HCT116 (cell line): ENCODE measurements at regions not wholly inside any gene's neighbourhood (a gene's known extent, or its start where the extent isn't known, plus 50 kb on each side); places are given as distances from the start of the nearest gene placed in this dataset.

Experiments used
- ATAC-seq: fragments of 200-7000 bp; cut with Tn5 transposase; 2 replicates; pipeline ENCODE4 v1.9.1; 2020; ENCODE audit warnings: mild to moderate bottlenecking, moderate library complexity
- BruUV-seq: library from RNA; stranded (reverse); fragments of 400-500 nt; replicated peaks from 2 replicates; lab custom pipeline; 2021; lab: Mats Ljungman, UMichigan
- CTCF ChIA-PET: fragments of 300-600 bp; sonication (Branson Sonifier 250); formaldehyde crosslinking; loops from one replicate; lab custom pipeline; 2021; ENCODE audit warnings: antibody characterized with exemption; lab: Charles Lee
- POLR2A ChIA-PET: fragments of 300-600, 350-600 bp; sonication (Branson Sonifier 250); formaldehyde crosslinking; loops from one replicate; lab custom pipeline; 2021; ENCODE audit warnings: antibody characterized with exemption; lab: Charles Lee
- RAD21 ChIA-PET, 2 experiments: fragments of 300-600 bp; sonication (Branson Sonifier 250); formaldehyde crosslinking; loops; one replicate each; lab custom pipeline; 2023; ENCODE audit warnings: low total read pairs in 2 of 2; ENCODE audit not compliant: uncharacterized antibody in 2 of 2, unreplicated experiment in 2 of 2, low non-redundant PET in 1 of 2; lab: Charles Lee
- DNase-seq: peaks from one replicate; pipeline ENCODE4 v3.0.0-alpha.2; 2010; ENCODE audit warnings: low read depth, low spot score
- H2AFZ ChIP-seq: fragments of 200-600 bp; shearing (Covaris generic), sonication (generic); 2 replicates; pipeline ENCODE4 v1.6.1; 2017; ENCODE audit warnings: low read depth, mixed run types, mixed read lengths, antibody characterized with exemption, low read length; ENCODE audit not compliant: poor library complexity, severe bottlenecking
- H3K27ac ChIP-seq: 2 replicates; pipeline ENCODE4 v1.5.1; 2012; ENCODE audit warnings: low read depth, low read length
- H3K27me3 ChIP-seq: fragments of 200-600 bp; sonication (generic); 2 replicates; pipeline ENCODE4 v1.6.1; 2016; ENCODE audit warnings: mixed run types, low read length, mixed read lengths; ENCODE audit not compliant: insufficient read depth
- H3K36me3 ChIP-seq, 2 experiments: fragments of 200-500 bp in 1 of 2; fragments of 200-600 bp in 1 of 2; sonication (Bioruptor generic) in 1 of 2; sonication (generic) in 1 of 2; 2 replicates each; pipeline versions ENCODE4 v1.5.1 to v1.6.1; 2014 to 2016; ENCODE audit warnings: low read length in 2 of 2, inconsistent platforms in 1 of 2, mixed read lengths in 1 of 2, mixed run types in 1 of 2; ENCODE audit not compliant: insufficient read depth in 2 of 2, control insufficient read depth in 1 of 2
- H3K4me1 ChIP-seq, 2 experiments: fragments of 200-600 bp in 1 of 2; sonication (generic) in 1 of 2; 2 replicates each; pipeline versions ENCODE4 v1.5.1 to v1.6.1; 2012 to 2017; ENCODE audit warnings: low read length in 2 of 2, inconsistent platforms in 1 of 2, mild to moderate bottlenecking in 1 of 2, mixed read lengths in 1 of 2, mixed run types in 1 of 2, moderate library complexity in 1 of 2; ENCODE audit not compliant: insufficient read depth in 2 of 2, control insufficient read depth in 1 of 2
- H3K4me2 ChIP-seq: fragments of 200-600 bp; sonication (generic); 2 replicates; pipeline ENCODE4 v1.6.1; 2017; ENCODE audit warnings: mixed run types, low read length, mixed read lengths
- H3K4me3 ChIP-seq, 2 experiments: fragments of 200-600 bp in 1 of 2; sonication (generic) in 1 of 2; replicated peaks in 1 of 2; 2 replicates each; pipeline ENCODE4 v1.5.1; 2011 to 2016; ENCODE audit warnings: low read length in 2 of 2, control low read depth in 1 of 2, low read depth in 1 of 2, mild to moderate bottlenecking in 1 of 2, mixed read lengths in 1 of 2, mixed run types in 1 of 2
- H3K79me2 ChIP-seq: fragments of 200-600 bp; sonication (generic); 2 replicates; pipeline ENCODE4 v1.6.1; 2017; ENCODE audit warnings: mild to moderate bottlenecking, mixed run types, low read length, moderate library complexity, mixed read lengths; ENCODE audit not compliant: insufficient read depth
- H3K9ac ChIP-seq: fragments of 200-600 bp; sonication (generic); 2 replicates; pipeline ENCODE4 v1.6.1; 2016; ENCODE audit warnings: low read length, mixed read lengths
- H3K9me2 ChIP-seq: fragments of 200-600 bp; sonication (generic), shearing (Covaris generic); 2 replicates; pipeline ENCODE4 v1.6.1; 2017; ENCODE audit warnings: mixed run types, mild to moderate bottlenecking, moderate library complexity; ENCODE audit not compliant: insufficient read depth
- H3K9me3 ChIP-seq, 2 experiments: fragments of 200-500 bp in 1 of 2; fragments of 200-600 bp in 1 of 2; sonication (Bioruptor generic) in 1 of 2; sonication (generic) in 1 of 2; 2 replicates each; pipeline ENCODE4 v1.6.1; 2014 to 2017; ENCODE audit warnings: low read length in 2 of 2, mixed read lengths in 2 of 2, inconsistent platforms in 1 of 2, low read depth in 1 of 2, mild to moderate bottlenecking in 1 of 2, mixed run types in 1 of 2, moderate library complexity in 1 of 2; ENCODE audit not compliant: control insufficient read depth in 1 of 2, insufficient read depth in 1 of 2
- H4K20me1 ChIP-seq: fragments of 200-600 bp; sonication (generic), shearing (Covaris generic); 2 replicates; pipeline ENCODE4 v1.6.1; 2017; ENCODE audit warnings: mixed run types, mild to moderate bottlenecking, moderate library complexity; ENCODE audit not compliant: insufficient read depth
- ATF3 ChIP-seq: IDR thresholded peaks from 2 replicates; pipeline ENCODE4 v1.6.1; 2012
- CTCF ChIP-seq, 3 experiments: fragments of 200-600 bp in 1 of 3; sonication (generic) in 1 of 3; IDR thresholded peaks in 2 of 3; conservative IDR thresholded peaks in 1 of 3; 2 replicates each; pipeline ENCODE4 v1.5.1; 2012 to 2017; ENCODE audit warnings: low read depth in 2 of 3, low read length in 2 of 3, antibody characterized with exemption in 1 of 3, borderline replicate concordance in 1 of 3, control low read depth in 1 of 3, mild to moderate bottlenecking in 1 of 3, mixed read lengths in 1 of 3, mixed run types in 1 of 3, moderate library complexity in 1 of 3; ENCODE audit not compliant: insufficient read depth in 1 of 3
- EGR1 ChIP-seq: IDR thresholded peaks from 2 replicates; pipeline ENCODE4 v1.6.1; 2012; ENCODE audit warnings: low read depth
- FOSL1 ChIP-seq: IDR thresholded peaks from 2 replicates; pipeline ENCODE4 v1.6.1; 2012; ENCODE audit warnings: low read depth
- MAX ChIP-seq: IDR thresholded peaks from 2 replicates; pipeline ENCODE4 v1.6.1; 2012
- SP1 ChIP-seq: IDR thresholded peaks from 2 replicates; pipeline ENCODE4 v1.6.1; 2012; ENCODE audit warnings: low read depth
- SRF ChIP-seq: IDR thresholded peaks from 2 replicates; pipeline ENCODE4 v1.6.1; 2012; ENCODE audit warnings: low read depth
- ZFX ChIP-seq: fragments of 450-650 bp; IDR thresholded peaks from 2 replicates; pipeline ENCODE4 v1.6.1; 2017
- ZNF274 ChIP-seq: fragments of 200-500 bp; sonication (Bioruptor generic); IDR thresholded peaks from 2 replicates; pipeline ENCODE4 v1.6.1; 2014; ENCODE audit warnings: mild to moderate bottlenecking, low read depth, low read length, inconsistent platforms
- intact Hi-C: fragments of 100-400 bp; cut with micrococcal nuclease; formaldehyde crosslinking; loops from 2 replicates; pipeline ENCODE4 v1.10.0; 2022

GRCh38 chr20:60152792-60153191 lies 194.6 kb downstream of the CDH26 start (continued):
- TF ChIP-seq ZNF274, result no peak
- no peak for TF ChIP-seq SRF

- ATAC-seq (no peak), DNase-seq (no peak)
- CTCF ChIA-PET, result no interaction called here
Observed at GRCh38 chr20:60160451-60161145, 202.4 kb downstream of the CDH26 start.

More at GRCh38 chr20:60160451-60161145, 202.4 kb downstream of the CDH26 start:
- no peak overlapping the region for H3K27ac ChIP-seq
- intact Hi-C loops, result no loop called here
- no peaks in the 10 kb centered on the region for H3K27me3 ChIP-seq
- no peaks in the 10 kb centered on the region for H3K36me3 ChIP-seq
- TF ChIP-seq ZFX, result no peak
- TF ChIP-seq SP1, result no peak
- no peak for TF ChIP-seq EGR1
- TF ChIP-seq FOSL1, result no peak
- no peak for TF ChIP-seq ATF3
- no peak for TF ChIP-seq CTCF (IDR thresholded peaks at IDR 0.05 in 2 of 3, conservative IDR thresholded peaks at IDR 0.05 in 1 of 3; ENCODE audit: borderline replicate concordance in 1 of 3, insufficient read depth in 1 of 3, low read depth in 2 of 3, low read length in 2 of 3)
- TF ChIP-seq MAX, result no peak
- BruUV-seq, result no TSS peak
- no peak overlapping the region for H3K4me3 ChIP-seq
- H3K4me1 ChIP-seq, result no peaks in the 10 kb centered on the region
- H3K9me2 ChIP-seq, result no peaks in the 10 kb centered on the region
- RAD21 ChIA-PET, result no interaction called here
- no peak overlapping the region for H3K4me2 ChIP-seq
- H4K20me1 ChIP-seq, result no peaks in the 10 kb centered on the region
- H3K79me2 ChIP-seq, result no peaks in the 10 kb centered on the region
- POLR2A ChIA-PET, result no interaction called here
- 0 out of 4 replicates have a peak, but pooled peaks cover 0 to 6% of the 10 kb centered on the region in 2 experiments for H3K9me3 ChIP-seq
- H2AFZ ChIP-seq, result no peak overlapping the region
- no peak overlapping the region for H3K9ac ChIP-seq
